ENCODE measurements at regions not wholly inside any gene's neighbourhood (a gene's known extent, or its start where the extent isn't known, plus 50 kb on each side); places are given as distances from the start of the nearest gene placed in this dataset.

- DNase-seq, result no peak
These were observed 110.4 kb upstream of the AKIP1 start for GRCh38 chr11:8800520-8801110.

- no peak for DNase-seq
These were observed 109.9 kb upstream of the AKIP1 start for GRCh38 chr11:8801121-8801520.

GRCh38 chr11:8802251-8802650 lies 108.7 kb upstream of the AKIP1 start:
- no peak for DNase-seq

GRCh38 chr11:8803973-8804372 lies 107.0 kb upstream of the AKIP1 start:
- DNase-seq, result no peak

GRCh38 chr11:8805296-8805695 lies 105.7 kb upstream of the AKIP1 start:
- no peak for DNase-seq

GRCh38 chr11:8806974-8807373 lies 104.0 kb upstream of the AKIP1 start:
- no peak for DNase-seq

GRCh38 chr11:8807544-8808225 lies 103.3 kb upstream of the AKIP1 start:
- DNase-seq, result no peak

GRCh38 chr11:8808226-8808585 lies 102.8 kb upstream of the AKIP1 start:
- DNase-seq, result no peak

GRCh38 chr11:8809241-8809938 lies 101.6 kb upstream of the AKIP1 start:
- no peak for DNase-seq

- no peak for DNase-seq
These were observed 101.0 kb upstream of the AKIP1 start for GRCh38 chr11:8809939-8810539.

- no peak for DNase-seq
These were observed 100.3 kb upstream of the AKIP1 start for GRCh38 chr11:8810540-8811301.

- no peak for DNase-seq
These were observed 99.4 kb upstream of the AKIP1 start for GRCh38 chr11:8811571-8811970.

- DNase-seq, result no peak
These were observed 98.6 kb upstream of the AKIP1 start for GRCh38 chr11:8812438-8812837.

GRCh38 chr11:8813658-8814057 lies 97.3 kb upstream of the AKIP1 start:
- peak; percentile 46 for DNase-seq

GRCh38 chr11:8814209-8814922 lies 96.6 kb upstream of the AKIP1 start:
- DNase-seq, result no peak

- no peak for DNase-seq
These were observed 96.1 kb upstream of the AKIP1 start for GRCh38 chr11:8814923-8815240.

GRCh38 chr11:8818421-8818820 lies 92.6 kb upstream of the AKIP1 start:
- DNase-seq, result no peak

GRCh38 chr11:8820401-8820800 lies 90.6 kb upstream of the AKIP1 start:
- DNase-seq, result no peak

GRCh38 chr11:8822469-8822868 lies 88.5 kb upstream of the AKIP1 start:
- no peak for DNase-seq

- DNase-seq, result no peak
These were observed 87.7 kb upstream of the AKIP1 start for GRCh38 chr11:8823174-8823742.

GRCh38 chr11:8826139-8826786 lies 84.7 kb upstream of the AKIP1 start:
- DNase-seq, result no peak

Measured in NCI-H446 treated with DMSO at 0.1 percent for 48 hours (cell line).